GM18498 (cell line): ENCODE measurements at regions not wholly inside any gene's neighbourhood (a gene's known extent, or its start where the extent isn't known, plus 50 kb on each side); places are given as distances from the start of the nearest gene placed in this dataset.

ENCODE experiments used
- ATAC-seq: cut with Tn5 transposase; IDR thresholded peaks from one replicate; pipeline ENCODE4 v1.9.1; 2021; ENCODE audit warnings: mild to moderate bottlenecking, moderate library complexity; ENCODE audit not compliant: unreplicated experiment

DNA sequence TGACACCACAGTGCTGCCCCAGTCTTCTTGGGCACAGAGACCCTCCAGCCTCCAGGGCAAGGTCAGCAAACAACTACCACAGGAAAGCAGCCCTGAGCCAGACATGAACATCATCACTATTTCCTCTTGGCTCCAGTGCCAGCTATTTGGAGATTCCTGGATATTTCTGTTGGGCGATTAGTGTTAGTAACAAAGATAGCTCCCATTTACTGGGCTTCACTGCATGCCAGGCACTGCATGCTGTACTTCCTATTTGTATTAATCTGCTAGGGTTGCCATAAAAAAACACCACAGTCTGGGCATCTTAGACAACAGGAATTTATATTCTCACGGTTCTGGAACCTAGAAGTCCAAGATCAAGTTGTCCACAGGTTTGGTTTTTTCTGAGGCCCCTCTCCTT is 255.1 kb upstream of the STT3B start:
- no peak for ATAC-seq

DNA sequence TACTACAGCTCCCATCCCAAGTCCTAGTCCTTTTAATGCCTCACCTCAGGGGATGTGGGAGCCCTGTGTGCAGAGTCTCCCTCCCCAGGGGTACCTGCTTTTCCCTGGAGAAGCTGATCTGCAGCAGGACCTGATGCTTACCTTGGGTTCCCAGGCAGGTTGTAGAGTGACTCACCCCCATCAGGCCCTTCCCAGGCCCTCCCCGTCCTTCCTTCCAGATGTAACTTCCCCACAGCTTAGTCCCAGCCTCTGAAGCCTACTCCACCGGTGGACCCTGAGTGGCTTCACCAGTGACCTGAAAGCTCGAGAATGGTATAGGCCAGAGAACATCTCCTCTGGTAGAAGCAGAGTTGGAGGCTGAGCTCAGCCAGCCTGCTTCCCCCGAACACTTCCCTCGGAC is 254.2 kb upstream of the STT3B start:
- ATAC-seq, result no peak

DNA sequence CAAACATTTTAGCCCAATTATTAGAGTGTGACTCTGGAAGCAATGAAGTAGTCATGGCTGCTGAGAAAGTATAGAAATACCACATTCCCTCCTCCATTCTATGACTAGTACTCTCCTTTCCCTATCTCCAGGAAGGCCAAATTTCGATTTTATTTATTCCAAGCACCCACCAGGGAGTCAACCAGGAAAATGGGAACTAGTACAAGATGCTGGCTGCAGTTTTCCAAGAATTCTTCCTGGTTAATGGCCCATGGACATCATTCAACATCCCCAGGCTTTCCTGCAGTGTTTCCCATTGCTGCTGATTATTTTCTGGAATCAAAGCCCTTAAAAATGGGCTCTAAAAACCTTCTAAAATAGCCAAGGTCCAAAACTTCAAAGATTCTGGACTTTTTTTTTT is 247.9 kb upstream of the STT3B start:
- no peak for ATAC-seq

DNA sequence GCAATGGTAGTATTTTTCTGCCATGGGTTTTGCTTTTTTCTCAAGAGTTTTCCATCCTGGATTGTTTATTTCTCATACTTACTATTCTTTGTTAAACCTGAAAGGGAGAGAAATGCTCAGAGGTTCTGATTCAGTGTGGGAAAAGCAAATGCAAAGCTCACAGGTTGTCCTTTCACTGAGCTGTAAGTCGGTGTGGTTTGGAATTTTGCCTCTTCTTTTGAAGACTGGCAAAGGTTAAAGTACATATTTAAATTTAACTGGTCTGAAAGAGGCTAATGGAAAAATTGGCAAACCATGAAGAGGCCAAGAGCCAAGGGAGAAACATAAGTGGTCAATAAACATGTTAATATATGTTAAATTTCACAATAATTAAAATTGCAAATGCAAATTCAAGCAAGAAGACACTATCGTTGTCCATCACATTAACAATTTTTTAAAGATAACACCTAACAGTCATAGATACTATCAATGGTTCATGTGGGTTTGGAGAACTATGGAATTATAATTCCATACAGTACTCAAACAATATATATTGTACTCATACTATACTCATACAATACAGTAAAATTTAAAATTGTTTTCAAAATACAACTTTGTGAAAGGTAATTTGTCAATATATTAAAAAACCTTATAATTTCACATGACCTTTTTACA is 246.8 kb upstream of the STT3B start:
- ATAC-seq, result no peak

DNA sequence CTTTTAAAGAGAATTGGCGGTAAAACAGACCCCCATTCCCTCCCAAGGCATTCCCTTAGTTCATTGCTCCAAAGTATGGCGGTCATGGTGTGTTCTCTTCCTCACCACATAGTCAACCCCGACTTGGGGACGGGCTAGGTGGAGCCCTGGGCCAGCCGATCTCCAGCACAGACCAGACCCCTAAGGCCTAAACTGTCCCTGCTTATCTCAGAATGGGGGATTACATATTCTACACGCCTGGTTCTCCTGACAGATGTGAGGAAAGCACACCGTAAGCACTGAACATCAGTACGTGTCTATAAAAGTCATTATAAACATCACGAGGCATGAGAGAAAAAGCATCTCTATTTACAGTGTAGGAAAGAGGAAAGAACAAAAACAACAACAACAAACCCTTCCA is 244.5 kb upstream of the STT3B start:
- no peak for ATAC-seq

DNA sequence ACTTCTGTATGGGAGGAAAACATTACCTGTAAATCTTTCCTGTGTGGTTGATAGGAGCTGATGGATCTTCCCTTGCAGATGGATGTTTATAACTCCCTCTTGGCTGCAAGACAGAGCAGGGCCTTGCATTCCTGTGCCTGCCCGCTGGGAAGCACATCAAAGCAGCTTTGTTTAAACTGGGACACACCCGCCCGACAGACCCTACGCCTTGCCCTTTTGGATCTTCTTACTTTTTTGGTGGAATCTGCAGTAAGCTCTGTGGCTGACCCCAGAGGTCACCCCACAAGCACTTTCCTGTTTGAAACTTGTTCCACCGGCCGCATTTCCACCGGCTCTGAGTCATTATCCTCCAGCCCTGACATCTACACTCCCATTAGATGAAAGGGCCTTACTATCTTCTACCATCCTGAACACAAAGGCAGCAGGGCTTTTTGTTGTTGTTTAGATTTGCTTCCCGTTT is 244.1 kb upstream of the STT3B start:
- no peak for ATAC-seq

DNA sequence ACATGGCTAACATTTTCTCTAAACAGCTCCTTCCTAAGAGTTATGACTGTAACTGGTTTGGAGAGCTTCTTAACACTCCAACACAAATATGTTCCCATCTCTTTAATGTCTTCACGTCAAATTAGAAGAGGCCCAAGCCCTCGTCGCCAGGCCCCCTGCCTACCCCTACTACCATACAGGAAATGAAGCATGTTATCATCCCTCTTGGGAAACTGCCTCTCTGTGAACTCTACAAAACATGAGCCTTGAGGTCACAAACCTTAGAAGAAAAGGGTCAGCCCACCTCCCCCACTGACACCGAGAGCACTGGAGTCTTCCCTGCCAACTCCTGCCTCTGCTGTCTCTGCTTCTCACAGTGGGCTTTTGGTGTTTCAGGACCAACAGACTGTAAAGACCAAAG is 243.1 kb upstream of the STT3B start:
- no peak for ATAC-seq

DNA sequence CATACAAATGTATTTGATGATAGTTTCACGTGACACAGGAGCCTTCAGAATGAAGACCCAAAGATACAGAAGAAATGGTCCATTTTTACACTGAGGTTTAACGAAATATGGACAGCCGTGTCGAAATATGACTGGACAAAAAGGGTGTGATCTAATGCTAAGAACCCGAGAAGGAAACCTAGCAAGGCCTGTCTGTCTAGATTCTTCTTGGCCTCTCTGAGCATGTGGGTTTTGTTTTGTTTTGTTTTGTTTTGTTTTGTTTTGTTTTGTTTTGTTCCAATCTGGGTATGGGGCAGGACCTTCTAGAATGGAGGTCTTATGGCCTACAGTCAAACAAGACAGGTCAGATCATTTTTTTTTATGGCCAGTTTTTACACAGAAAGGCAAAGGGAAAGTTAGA is 242.7 kb upstream of the STT3B start:
- ATAC-seq, result no peak

DNA sequence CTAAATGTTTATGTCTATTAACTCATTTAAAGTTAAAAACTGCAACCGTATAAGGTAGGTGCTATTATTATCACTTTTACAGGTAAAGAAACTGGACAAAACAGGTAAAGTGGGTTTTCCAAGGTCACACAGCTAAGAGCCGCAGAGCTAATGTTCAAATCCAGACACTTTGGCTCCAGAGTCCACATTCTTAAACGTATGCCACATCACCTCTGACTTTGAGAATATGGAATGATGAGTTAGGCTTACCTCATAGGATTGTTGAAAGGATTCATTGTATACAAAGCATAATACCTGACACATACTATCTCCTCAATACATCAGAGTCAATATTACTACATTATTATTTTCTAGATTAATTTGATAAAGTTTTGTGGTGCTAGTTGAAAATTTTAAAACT is 240.9 kb upstream of the STT3B start:
- no peak for ATAC-seq

DNA sequence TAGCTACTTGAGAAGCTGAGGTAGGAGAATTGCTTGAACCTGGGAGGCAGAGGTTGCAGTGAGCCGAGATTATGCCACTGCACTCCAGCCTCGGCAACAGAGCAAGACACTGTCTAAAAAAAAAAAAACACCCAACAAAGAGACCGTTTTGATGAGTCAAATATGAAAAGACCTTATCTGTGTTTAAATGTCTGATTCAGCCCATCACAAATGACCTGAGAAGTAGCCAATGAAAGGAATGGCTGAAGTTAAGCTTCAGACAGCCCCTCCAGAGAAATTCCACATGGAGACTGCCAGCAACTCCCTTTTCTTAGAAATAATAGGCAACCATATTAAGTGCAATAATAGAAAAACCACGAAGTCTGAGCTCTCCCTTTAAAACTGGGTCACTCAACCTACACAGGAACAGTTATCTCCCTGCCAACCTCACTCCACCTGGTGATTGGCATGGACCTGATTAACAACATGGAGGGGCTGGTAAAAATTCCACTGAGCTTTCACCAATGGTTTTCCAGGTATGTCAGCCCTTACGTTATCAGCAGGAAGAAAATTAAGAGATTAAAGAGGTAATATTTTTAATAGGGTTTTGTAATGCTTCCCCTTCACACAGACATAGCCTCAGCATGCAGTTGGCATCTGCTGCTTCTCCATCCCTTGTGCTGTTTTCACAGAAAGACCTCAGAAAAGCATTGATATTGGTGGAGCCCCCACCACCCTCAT is 238.1 kb upstream of the STT3B start:
- ATAC-seq, result no peak

DNA sequence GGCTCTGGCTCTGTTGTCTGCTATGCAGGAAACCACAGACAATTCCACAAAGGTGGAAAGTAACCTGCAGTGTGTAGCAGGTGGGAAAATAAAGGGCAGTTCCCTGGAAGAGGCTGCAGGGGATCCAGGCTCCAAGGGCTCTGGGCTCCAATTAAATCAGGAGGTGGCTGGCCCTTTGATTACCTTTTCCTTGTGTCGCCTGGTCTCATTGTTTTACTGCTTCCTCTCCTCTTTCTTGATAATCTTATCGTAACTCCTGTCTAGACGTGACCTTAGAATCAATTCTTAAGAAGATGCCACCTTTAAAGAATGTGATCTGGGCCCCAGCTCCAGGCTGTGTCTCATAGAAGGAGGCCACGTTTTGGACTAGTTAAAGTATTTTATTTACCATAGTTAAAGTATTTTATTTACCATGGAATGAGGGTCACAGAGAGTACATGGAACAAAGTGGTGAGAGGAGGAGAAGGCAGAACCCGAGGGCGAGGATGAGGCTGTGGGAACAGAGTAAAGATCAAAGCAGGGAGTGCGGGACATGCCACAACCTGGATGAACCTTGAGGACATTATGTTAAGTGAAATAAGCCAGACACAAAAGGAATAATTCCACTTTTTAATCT is 237.5 kb upstream of the STT3B start:
- no peak for ATAC-seq

DNA sequence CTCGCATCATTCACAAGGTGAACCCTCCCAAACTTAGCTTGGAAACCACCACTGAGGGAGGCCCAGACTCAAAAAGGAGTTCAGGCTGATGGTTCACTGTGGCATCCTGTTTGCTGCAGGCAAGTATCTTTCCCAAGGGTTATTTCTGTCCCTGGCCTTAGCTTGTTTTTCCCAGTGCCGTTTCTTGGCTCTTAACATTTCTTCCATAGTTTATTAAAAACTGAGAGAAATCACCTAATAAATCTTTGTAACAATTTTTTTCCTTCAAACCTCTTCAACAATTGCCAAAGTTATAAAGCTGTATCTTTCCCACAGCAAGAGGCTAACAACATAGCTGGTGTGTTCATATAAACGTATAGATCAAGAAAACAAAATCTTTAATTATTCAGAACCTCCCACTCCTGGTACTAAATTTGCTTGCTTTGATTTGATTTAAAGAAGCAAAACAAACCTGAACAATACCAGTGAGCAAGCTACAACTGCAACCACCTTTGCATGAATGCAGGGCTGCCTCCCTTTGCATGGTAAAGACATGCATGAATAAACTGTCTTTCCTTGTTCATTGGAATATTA is 234.9 kb upstream of the STT3B start:
- ATAC-seq, result no peak

DNA sequence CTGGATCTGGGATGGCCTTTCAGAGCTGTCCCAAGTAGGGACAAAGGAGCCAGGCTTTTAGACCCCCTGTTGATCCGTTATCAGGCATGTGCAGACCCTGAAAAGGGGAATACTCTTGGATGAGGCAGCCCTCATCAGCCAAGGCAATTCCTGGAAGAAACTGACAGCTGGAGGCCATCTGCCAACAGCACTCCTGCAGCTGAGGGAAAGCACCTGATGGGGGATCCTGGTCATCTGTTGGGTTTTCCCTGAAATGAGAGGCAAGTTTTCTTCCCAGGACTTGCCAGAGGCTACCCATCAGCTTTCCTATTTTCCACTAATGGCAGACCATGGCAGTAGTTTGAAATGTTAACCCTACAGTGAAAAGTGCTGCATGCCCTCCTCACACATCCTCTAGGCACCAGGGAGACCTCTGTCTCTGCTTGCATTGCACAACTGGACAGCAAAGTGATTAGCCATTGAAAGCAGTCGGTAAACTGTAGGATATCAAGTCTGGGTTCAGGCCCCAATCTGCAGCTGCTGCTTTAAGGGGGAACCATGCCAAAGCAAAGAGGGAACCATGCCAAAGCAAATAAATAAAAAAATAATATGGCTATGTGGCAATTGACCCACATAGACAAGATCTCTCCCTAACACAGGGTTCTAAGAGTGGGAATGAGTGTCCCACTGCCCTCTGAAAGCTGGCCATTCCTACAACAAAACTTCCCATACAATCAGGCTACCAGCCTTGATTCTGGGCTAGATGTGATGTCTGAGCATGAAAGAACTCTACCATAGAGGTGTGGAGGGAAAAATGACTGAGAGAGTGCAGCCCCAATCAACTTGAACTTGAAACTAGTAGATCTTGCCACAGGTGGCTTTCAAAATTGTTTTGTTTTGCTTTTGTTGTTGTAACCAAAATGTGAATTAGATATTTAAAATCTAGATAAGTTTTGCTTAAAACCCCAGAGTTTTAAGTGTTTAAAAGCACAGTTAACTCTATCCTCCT is 232.0 kb upstream of the STT3B start:
- no peak for ATAC-seq

DNA sequence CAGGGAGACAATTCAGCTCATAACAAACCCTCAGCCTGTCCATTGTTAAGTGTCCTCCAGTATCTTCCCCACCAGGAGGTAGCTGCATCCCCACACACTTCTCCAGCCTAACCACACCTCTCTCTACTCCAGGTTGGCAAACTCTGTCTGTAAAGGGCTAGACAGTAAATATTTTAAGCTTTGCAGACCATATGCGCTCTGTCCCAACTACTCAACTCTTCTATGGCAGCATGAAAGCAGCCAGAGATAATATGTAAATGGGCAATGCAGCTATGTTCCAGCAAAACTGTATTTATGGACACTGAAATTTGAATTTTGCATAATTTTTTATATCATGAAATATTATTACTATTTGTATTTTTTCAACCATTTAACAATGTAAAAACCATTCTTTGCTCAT is 230.4 kb upstream of the STT3B start:
- no peak for ATAC-seq

DNA sequence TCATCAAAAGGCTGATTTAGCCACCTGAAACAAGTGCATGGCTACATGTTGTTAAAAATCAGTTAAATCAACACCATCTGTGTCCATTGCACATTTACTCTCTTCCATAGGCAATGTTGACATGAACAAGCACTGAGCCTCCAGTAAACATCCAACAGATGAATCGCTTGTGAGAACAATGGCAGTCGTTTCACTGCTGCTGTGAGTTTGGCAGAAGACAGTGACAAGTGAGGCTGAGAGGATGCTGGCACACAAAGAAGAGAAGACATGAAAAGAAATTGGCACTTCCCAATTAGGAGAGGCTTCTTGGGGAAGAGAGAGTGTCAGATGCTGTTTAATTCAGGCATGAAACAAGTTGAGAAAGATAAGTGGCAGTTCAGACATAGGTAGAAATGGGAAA is 227.4 kb upstream of the STT3B start:
- ATAC-seq, result no peak

DNA sequence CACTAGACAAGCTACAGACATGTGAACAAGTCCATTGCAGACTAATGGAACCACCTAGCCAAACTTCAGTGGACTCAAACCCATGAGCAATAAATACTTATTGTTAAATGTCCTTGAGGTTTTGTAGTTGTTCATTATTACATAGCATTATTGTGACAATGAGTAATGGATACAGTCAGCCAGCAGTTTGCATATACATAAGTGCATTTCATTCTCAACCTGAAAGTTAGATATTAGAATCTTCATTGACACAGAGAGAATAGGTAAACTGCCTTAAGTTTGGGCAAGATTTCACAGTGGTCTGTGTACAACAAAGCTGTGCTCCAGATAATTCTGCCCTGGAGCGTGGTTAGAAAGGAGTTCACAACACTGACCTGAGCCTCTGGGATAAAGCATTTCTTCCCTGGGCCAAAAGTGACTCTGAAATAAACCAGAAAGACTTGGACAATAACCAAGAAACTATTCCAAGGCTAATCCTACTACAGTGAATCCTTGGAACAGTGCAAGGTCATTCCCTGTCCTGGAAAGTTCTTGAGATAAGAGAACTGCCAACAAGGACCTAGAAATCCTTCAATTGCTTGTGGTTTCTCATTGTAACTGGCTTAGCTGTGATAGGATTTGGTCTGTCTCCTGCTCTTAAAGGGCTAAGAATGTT is 225.5 kb upstream of the STT3B start:
- ATAC-seq, result no peak

DNA sequence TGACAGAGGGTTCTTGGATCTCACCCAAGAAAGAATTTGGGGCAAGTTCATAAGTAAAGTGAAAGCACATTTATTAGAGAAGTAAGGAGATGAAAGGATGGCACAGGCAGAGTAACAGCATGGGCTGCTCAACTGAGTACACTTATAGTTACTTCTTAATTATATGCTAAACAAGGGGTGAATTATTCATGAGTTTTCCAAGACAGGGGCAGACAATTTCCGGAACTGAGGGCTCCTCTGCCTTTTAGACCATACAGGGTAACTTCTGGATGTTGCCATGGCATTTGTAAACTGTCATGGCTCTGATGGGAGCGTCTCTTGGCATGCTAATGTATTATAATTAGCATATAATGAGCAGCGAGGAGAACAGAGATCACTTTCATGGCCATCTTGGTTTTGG is 221.2 kb upstream of the STT3B start:
- no peak for ATAC-seq

DNA sequence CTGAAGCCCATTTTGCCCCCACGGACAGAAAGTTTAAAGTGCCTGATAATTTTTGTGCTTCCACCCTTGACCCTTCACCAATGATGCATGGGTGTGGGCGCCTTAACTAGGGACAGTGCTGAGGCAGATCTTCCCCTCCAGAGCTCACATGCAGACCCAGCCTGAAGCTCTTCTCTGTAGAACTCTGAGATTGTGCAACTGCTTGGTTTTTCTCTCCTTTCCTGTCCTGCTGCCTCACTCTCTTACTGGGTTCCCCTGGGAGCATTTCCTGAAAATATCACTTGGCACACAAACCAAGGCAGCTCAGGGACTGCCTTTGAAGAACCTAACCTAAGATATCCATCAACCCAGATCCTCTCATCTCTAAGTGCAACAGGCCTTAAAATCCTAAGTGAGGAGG is 220.3 kb upstream of the STT3B start:
- ATAC-seq, result no peak

DNA sequence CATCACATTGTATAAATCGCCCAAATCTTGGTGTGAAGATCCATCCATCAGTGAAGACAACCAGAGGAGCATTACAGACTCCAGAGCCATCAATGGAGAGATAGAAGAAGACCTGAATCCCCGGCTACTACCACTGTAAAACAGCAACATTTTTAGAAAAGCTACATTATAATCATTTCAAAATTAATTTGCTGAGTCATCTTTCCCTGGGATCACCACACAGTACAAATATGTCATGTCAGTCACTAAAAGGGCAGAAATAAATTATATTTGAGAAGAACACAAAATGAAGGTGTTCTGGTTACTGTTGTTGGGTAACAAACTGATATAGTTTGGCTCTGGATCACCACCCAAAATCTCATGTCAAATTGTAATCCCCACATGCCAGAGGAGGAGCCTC is 218.5 kb upstream of the STT3B start:
- no peak for ATAC-seq

DNA sequence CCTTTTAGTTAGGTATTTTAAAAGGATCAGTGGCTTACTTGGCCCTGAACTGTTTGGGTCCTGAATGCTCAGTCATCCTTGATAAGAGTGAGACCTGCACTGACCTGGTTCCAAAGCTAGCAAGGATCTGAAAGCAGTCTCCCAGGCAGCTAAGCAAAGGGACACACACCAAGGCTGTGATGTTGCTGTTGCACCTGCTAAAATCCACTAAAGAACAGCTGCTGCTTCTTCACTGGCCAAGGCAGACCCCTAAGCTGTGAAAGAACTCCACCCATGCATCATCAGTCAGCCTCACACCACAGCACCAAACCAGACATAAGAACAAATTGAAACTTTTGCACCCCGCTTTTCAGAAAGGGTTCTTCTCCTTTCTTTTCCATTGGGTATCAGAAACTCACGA is 213.4 kb upstream of the STT3B start:
- ATAC-seq, result no peak
